ENCODE measurements at regions not wholly inside any gene's neighbourhood (a gene's known extent, or its start where the extent isn't known, plus 50 kb on each side); places are given as distances from the start of the nearest gene placed in this dataset.

DNA sequence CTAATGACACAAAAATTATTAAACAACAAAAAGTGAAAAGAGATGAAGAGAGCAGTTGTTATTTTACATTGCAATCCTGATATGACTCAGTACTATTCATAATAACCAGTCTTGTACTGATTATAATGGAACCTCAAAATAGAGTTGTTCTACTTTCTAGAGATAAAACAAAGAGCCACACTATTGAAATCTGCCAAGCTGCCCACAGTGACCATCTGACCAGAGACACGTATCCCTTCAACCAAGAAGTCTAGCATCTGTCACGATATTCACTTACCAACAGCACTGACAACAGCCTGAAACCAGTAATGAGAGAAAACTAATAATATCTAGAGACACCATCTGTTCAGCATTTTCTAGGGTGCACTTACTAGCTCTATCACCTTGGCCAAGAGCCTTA, 466.7 kb downstream of the NKX6-1 start:
- H3K4me3 ChIP-seq (ENCODE audit: low read depth, low read length) = no peak overlapping the region
- no peak for DNase-seq (ENCODE audit: low read depth)
- TF ChIP-seq, protein P1, sequence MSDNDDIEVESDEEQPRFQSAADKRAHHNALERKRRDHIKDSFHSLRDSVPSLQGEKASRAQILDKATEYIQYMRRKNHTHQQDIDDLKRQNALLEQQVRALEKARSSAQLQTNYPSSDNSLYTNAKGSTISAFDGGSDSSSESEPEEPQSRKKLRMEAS (IDR thresholded peaks at IDR 0.05; ENCODE audit: low read depth, low read length) = no peak
- TF ChIP-seq POLR2A (IDR thresholded peaks at IDR 0.05; ENCODE audit: extremely low read depth, insufficient read length) (no peak), MYC (IDR thresholded peaks at IDR 0.05; ENCODE audit: low read depth, low read length) (no peak)
- TF ChIP-seq, protein P2, sequence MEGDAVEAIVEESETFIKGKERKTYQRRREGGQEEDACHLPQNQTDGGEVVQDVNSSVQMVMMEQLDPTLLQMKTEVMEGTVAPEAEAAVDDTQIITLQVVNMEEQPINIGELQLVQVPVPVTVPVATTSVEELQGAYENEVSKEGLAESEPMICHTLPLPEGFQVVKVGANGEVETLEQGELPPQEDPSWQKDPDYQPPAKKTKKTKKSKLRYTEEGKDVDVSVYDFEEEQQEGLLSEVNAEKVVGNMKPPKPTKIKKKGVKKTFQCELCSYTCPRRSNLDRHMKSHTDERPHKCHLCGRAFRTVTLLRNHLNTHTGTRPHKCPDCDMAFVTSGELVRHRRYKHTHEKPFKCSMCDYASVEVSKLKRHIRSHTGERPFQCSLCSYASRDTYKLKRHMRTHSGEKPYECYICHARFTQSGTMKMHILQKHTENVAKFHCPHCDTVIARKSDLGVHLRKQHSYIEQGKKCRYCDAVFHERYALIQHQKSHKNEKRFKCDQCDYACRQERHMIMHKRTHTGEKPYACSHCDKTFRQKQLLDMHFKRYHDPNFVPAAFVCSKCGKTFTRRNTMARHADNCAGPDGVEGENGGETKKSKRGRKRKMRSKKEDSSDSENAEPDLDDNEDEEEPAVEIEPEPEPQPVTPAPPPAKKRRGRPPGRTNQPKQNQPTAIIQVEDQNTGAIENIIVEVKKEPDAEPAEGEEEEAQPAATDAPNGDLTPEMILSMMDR (IDR thresholded peaks at IDR 0.05; ENCODE audit: low read depth, low read length) = no peak

DNA sequence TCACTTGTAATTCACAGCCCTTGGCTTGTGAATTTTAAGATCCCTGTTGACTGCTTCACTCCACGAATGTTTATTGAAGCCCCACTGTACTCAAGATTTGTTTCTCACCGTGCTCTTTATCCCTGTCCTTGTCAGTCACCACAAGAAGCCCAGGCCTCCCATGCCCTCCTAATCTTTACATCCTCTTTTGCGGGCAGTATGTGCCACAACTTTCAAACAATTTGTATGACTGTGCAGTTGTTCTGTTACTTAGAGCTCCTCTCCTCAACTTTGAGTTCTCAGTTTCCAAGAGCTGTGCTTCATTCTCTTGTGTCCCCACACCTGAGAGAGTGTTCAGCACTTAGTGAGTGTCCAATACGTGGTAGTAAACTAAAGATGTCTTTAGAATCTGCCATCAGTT, 467.7 kb downstream of the NKX6-1 start:
- DNase-seq (ENCODE audit: low read depth) = peak; percentile 68
- no peak overlapping the region for H3K4me3 ChIP-seq (ENCODE audit: low read depth, low read length)
- TF ChIP-seq, protein P1 (IDR thresholded peaks at IDR 0.05; ENCODE audit: low read depth, low read length) = no peak
- TF ChIP-seq POLR2A (IDR thresholded peaks at IDR 0.05; ENCODE audit: extremely low read depth, insufficient read length) = no peak

DNA sequence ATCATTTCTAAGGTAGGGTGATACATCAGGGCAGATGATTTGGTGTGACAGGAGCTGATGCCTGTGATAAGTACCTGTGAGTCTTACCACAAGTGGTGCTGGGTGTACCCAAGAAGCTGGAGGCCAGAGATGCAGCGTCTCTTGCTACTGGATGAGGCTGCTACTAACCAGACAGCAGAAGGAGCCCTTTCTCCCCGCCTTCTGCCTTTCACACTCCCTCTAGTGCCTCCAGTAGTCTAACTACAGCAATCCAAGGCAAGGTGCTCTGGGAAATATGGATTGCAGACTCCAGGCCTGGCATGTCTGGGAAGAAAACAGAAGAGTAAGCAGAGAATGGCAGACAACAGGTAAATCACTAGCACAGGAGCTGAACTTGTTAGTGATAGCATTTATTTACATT, 470.8 kb downstream of the NKX6-1 start:
- TF ChIP-seq MYC (IDR thresholded peaks at IDR 0.05; ENCODE audit: low read depth, low read length) (no peak), POLR2A (IDR thresholded peaks at IDR 0.05; ENCODE audit: extremely low read depth, insufficient read length) (no peak)
- TF ChIP-seq, protein P2 (IDR thresholded peaks at IDR 0.05; ENCODE audit: low read depth, low read length) = no peak
- TF ChIP-seq, protein P1 (IDR thresholded peaks at IDR 0.05; ENCODE audit: low read depth, low read length) = no peak
- no peak overlapping the region for H3K4me3 ChIP-seq (ENCODE audit: low read depth, low read length)
- DNase-seq (ENCODE audit: low read depth) = no peak

DNA sequence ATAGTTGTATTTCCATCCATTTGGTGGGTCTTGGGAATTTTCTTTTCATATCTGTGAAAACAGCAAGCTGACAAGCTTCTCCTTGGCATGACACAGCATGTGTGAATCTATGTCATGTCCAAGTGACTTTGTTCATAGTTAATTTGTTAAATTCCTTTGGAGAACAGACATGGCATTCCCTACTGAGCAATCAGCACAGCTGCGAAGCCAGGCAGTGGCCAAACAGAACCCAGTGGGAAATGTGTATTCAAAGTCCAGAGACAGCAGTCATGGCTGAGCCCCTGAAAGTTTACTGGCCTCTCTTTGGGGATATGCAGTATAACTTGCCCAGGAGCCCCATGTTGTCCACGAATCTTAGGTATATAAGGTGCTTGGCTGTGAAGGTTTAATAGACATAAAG, 474.7 kb downstream of the NKX6-1 start:
- no peak overlapping the region for H3K4me3 ChIP-seq (ENCODE audit: low read depth, low read length)
- DNase-seq (ENCODE audit: low read depth) = no peak
- TF ChIP-seq POLR2A (IDR thresholded peaks at IDR 0.05; ENCODE audit: extremely low read depth, insufficient read length) (no peak), MYC (IDR thresholded peaks at IDR 0.05; ENCODE audit: low read depth, low read length) (no peak)
- TF ChIP-seq, protein P2 (IDR thresholded peaks at IDR 0.05; ENCODE audit: low read depth, low read length) = no peak

DNA sequence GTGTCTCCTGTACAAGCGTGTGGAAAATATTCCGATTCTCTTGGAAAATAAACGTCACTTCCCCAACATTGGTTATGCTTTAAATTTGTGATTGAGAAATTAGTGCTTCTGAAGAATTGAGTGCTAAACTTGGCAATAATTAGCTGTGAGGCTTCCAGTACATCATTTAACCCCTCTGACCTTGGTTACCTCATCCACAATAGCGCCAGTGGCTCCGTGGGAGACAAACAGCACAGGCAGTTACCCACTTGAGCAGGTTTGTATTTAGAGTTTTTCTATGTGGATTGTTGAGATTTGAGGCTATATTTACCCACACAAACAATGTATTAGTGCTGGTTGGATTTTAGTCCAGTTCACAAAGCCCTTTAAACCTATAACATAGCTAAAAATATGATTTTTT, 476.5 kb downstream of the NKX6-1 start:
- H3K4me3 ChIP-seq (ENCODE audit: low read depth, low read length) = no peak overlapping the region
- no peak for TF ChIP-seq POLR2A (IDR thresholded peaks at IDR 0.05; ENCODE audit: extremely low read depth, insufficient read length)
- DNase-seq (ENCODE audit: low read depth) = no peak

DNA sequence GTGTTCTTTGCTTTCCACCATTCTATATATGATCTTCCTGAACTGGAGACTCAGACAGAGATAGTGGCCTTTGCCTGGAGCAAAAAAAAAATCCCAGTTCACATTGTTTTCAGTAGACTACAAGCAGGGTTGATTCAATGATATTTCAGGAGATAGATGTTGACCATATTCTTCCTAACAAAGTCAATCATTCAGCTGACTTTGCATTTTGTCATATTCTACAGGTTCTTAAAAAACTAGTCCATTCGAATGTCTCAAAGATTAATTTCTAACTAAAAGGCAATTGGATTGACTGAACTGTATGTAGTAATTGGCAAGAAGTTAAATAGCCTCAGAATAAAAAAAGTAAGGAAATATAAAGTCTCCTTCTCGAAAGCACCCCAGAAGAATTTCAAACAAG, 479.5 kb downstream of the NKX6-1 start:
- TF ChIP-seq, protein P1 (IDR thresholded peaks at IDR 0.05; ENCODE audit: low read depth, low read length) = no peak
- TF ChIP-seq MYC (IDR thresholded peaks at IDR 0.05; ENCODE audit: low read depth, low read length) (no peak), POLR2A (IDR thresholded peaks at IDR 0.05; ENCODE audit: extremely low read depth, insufficient read length) (no peak)
- TF ChIP-seq, protein P2 (IDR thresholded peaks at IDR 0.05; ENCODE audit: low read depth, low read length) = no peak
- DNase-seq (ENCODE audit: low read depth) = no peak
- H3K4me3 ChIP-seq (ENCODE audit: low read depth, low read length) = no peak overlapping the region

DNA sequence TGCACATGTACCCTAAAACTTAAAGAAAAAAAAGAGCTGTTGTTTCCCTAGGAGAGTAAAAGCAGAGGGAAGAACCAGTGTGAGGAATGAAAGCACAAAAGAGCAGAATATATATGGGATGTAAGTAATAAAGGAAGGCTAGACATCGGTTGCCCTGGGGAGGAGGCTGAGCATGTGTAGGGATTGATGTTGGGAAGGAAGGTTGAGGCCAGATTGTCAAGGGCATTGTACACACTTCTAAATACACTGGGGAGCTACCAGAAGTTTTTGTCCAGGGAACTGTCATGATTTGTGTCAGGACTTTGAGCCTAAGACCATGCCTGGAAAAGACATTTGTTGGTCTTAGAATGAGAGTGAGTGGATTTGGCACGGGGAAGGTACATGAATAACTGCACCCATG, 467.1 kb downstream of the GPAT3 start:
- DNase-seq (ENCODE audit: low read depth) = no peak
- TF ChIP-seq MYC (IDR thresholded peaks at IDR 0.05; ENCODE audit: low read depth, low read length) (no peak), POLR2A (IDR thresholded peaks at IDR 0.05; ENCODE audit: extremely low read depth, insufficient read length) (no peak)
- TF ChIP-seq, protein P2 (IDR thresholded peaks at IDR 0.05; ENCODE audit: low read depth, low read length) = no peak
- TF ChIP-seq, protein P1 (IDR thresholded peaks at IDR 0.05; ENCODE audit: low read depth, low read length) = no peak
- H3K4me3 ChIP-seq (ENCODE audit: low read depth, low read length) = no peak overlapping the region
